GM13976 (cell line): ENCODE measurements at regions not wholly inside any gene's neighbourhood (a gene's known extent, or its start where the extent isn't known, plus 50 kb on each side); places are given as distances from the start of the nearest gene placed in this dataset.

Experiments used
- DNase-seq: peaks from one replicate; pipeline ENCODE4 v3.0.0; 2012; ENCODE audit warnings: low spot score
- in situ Hi-C: fragments of 300-500 bp; cut with MboI; formaldehyde crosslinking; loops from one replicate; pipeline ENCODE4 v1.12.0; 2022; ENCODE audit warnings: low sequenced_read_pairs, mixed read lengths, inconsistent platforms; ENCODE audit not compliant: unreplicated experiment
- TF ChIP-seq, protein P1 (sequence below): IDR thresholded peaks from 2 replicates; pipeline ENCODE4 v1.5.1; 2012; ENCODE audit warnings: borderline replicate concordance, mild to moderate bottlenecking; ENCODE audit not compliant: insufficient read depth; ENCODE audit errors: extremely low read depth, missing control alignments, control extremely low read depth

DNA sequence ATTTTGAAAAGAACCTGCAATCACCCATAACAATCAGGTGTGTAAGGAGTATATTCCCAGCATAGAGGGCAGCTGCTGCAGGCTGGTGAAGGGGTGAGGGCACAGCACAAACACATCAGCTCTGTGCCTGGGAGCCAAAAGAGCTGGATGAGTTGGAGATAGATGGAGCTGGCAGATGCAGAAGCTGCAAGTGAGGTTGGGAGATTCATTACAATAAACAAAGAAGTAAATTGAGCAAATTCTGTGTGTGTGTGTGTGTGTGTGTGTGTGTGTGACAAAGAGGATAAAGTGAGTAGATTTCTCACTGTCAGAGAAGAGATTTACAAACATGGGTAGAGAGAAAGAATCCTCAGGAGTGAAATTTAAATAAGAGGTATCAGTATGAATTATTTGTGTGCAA, 994.7 kb downstream of the EPHA3 start:
- in situ Hi-C loops: no loop called here
- DNase-seq: no peak
- TF ChIP-seq, protein P1, sequence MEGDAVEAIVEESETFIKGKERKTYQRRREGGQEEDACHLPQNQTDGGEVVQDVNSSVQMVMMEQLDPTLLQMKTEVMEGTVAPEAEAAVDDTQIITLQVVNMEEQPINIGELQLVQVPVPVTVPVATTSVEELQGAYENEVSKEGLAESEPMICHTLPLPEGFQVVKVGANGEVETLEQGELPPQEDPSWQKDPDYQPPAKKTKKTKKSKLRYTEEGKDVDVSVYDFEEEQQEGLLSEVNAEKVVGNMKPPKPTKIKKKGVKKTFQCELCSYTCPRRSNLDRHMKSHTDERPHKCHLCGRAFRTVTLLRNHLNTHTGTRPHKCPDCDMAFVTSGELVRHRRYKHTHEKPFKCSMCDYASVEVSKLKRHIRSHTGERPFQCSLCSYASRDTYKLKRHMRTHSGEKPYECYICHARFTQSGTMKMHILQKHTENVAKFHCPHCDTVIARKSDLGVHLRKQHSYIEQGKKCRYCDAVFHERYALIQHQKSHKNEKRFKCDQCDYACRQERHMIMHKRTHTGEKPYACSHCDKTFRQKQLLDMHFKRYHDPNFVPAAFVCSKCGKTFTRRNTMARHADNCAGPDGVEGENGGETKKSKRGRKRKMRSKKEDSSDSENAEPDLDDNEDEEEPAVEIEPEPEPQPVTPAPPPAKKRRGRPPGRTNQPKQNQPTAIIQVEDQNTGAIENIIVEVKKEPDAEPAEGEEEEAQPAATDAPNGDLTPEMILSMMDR: no peak

DNA sequence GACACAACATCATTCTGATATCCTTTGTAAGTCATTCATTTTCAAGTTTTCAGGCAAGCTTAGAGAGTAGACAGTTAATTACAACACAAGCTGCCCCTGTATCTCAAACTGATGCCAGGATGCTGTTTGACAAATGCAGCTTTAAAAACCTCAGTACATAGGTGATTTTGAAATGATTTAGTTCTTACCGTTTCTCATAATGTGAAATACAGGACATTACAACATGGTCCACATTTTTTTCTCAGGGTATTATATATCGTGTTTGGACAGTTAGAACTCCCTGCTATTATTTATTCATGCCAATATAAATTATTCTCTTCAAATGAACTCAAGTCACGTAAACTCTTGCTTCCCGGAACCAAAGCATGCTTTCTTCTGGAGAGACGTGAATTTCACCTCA, 1013.9 kb downstream of the EPHA3 start:
- TF ChIP-seq, protein P1: no peak
- no peak for DNase-seq
- in situ Hi-C loops: no loop called here

GRCh38 chr3:90128391-90128790, 1021.0 kb downstream of the EPHA3 start:
- no peak for DNase-seq
- TF ChIP-seq, protein P1: no peak
- in situ Hi-C loops: no loop called here

DNA sequence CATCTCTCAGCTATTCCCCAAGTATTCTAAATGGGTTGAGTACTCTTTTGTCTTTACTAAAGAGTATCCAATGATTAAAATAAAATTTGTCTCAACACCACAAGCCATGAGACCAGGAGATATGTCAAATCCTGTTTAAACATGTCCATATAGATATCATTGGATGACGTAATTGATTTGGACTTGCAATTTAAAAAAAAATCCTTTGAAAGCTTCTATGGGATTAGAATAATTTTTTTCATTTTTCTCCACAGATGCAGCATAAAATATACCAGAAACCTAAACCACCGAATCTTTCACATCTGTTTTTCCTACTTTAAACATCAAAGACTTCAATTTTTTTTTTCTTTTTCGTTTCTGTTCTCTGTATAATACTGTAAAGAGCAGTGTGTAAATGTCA, 1022.3 kb downstream of the EPHA3 start:
- TF ChIP-seq, protein P1: no peak
- DNase-seq: no peak
- in situ Hi-C loops: no loop called here

GRCh38 chr3:90132197-90132596, 1024.8 kb downstream of the EPHA3 start:
- no peak for DNase-seq
- TF ChIP-seq, protein P1: no peak
- in situ Hi-C loops: no loop called here

DNA sequence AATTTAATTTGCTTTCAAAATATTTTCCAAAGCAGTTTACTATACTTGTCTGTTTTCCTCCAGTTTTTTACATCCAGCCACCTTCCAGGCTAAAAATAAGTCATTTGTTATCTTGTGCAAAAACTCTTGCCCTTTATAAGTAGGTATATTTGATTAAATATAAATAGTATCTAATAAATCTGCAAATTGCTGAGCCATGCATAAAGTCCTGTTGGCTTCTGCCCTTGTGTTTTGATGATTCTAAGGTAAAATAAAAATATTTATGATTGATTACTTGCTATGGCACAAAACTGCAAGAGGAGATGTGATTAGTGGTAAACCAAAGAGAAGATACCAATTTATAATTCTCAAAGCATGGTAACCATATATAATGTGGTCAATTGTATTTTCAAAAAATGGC, 1026.7 kb downstream of the EPHA3 start:
- DNase-seq: no peak
- in situ Hi-C loops: no loop called here
- TF ChIP-seq, protein P1: no peak
